ENCODE measurements at regions not wholly inside any gene's neighbourhood (a gene's known extent, or its start where the extent isn't known, plus 50 kb on each side); places are given as distances from the start of the nearest gene placed in this dataset.

DNA sequence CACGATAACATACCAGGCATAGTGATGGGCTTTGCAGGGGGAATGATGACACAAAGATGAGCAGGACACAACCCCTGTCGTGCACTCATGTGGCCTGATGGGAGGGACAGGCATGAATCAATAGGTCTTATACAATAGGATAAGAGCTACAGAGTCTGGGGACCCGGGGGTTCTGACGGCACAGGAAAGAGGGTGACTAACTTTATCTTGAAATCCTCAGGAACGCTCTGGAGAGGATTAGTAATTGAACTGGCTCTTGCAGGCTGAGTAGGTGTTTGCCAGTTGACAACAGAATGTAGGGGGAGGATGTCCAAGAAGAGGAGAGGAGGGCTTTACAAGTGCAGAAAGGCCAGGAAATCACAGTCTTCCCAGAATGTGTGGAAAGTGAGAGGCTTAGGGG is 219.9 kb upstream of the ECI2 start:
- DNase-seq (ENCODE audit: low spot score), result no peak

DNA sequence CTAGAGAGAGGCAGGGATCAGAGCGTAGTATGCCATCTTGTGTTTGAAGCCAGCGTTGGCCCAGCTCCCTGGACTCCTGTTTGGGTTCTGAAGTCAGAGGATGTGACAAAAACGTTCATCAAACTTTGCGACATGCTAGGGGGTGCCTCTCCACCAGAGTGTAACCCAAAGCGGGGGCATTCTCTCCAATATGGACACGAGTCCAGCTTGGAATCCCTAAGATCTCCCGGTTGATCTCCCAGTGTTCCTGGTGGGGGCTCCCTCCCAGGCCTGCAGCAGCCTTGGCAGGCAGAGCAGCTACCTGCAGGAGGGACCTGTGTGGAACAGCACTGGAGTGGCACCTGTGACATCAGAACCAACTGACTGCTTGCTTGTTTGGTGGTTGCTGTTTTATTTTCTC is 218.8 kb upstream of the ECI2 start:
- no peak for DNase-seq (ENCODE audit: low spot score)

DNA sequence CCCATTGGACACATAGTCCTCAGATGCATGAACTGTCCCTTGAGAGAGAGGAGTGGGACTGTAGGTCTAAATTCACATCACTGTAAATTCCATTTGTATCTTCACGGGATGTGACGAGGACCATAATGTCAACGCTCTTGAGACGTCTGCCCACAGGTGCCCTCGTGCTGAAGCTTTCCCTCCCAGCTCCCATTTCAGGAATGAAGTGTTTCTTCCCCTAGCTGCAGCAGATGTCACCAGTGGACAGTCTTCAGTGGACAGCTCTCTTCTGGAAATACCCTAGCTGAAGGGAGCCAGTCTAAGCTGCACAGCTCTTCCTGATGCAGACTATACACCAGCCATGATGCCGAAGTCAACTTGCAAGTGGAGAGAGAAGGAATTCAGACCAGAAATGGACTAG is 217.4 kb upstream of the ECI2 start:
- no peak for DNase-seq (ENCODE audit: low spot score)

DNA sequence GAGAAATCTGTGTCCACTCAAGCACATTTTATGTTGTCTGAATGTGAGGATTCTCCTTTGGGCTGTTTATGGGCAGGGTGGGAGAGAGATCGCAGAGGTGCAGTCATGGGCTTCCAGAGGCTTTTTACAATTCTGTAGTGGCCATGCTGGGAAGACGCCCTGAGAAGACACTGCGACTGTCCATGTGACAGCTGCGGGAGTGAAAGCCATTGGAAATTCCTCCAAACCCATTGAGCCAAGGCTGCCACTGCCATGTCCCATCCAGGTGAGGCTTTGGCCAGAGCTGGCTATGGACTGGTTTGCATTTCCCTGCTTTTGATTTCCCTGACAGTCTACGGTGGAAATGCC is 216.9 kb upstream of the ECI2 start:
- no peak for DNase-seq (ENCODE audit: low spot score)

DNA sequence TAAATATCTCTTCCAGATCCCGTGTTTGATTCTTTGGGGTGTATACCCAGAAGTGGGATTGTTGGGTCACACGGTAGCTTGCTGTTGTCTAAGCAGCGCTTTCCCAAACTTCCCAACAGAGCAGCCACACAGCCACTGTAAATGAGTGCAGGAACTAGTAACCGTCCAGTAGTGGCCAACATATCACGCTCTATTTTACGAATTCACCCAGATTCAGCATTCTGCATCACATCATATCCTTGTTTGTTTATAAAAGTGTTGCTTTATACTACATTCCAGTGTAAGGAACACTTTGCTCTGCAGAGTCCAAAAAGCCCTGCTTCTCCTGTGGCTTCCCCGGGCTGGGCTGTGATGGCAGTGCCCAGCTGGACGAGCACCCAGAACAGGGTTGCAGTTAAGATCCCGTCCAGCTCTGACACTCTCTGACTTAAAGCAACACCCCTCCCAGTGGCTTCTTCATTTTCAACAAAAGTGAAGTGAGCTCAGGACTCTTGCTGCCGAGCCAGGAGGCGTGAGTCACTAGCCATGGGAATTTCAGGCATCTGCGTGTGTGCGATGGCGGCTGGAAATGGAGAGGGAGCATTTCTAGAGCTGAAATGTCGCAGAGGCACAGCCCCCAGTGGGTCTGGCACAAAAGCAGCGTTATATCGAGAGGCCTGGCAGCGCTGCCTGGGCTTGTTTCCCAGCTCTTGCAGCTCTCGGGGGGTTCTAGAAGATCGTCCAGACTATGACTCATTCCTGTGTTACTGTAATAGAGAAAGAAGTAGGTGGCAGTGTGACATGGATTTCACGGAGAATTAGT is 216.3 kb upstream of the ECI2 start:
- DNase-seq (ENCODE audit: low spot score), result no peak

DNA sequence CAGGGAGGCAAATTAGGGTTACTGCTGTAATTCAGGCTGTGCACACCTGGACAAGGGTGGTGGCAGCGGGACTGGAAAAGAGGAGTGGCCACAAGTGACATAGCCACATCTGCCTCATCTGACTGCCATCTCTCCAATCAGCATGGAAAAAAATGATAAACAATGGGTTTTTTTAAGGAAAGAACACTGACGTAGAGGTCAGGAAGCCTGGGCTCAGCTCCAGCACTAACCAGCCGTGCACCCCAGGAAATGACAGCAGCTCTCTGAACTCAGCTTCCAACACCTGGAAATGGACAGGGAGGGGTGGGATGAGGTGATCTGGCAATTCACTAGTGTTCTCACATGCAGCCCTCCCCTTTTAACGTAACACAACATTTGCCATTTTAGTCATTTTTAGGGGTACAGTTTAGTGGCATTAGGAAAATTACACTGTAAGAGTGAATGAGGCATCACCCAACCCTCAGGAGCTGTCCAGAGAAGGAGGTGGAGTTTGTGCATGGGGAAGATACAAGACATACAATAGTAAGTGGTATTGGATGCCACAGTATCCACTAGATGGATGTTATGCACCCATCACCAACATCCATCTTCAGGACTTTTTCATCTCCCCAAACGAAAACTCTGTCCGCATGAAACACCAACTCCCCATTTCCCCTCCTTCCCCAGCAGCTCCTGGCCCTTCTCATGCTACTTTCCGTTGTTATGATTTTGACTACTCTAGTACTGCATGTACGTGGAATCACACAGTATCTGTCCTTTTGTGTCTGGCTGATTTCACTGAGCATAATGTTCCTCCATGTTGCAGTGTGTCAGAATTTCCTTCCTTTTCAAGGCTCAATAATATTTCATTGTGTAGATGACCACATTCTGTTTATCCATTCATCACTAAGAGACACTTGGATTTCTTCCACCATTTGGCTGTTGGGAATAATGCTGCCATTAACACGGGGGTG is 215.5 kb upstream of the ECI2 start:
- no peak for DNase-seq (ENCODE audit: low spot score)

DNA sequence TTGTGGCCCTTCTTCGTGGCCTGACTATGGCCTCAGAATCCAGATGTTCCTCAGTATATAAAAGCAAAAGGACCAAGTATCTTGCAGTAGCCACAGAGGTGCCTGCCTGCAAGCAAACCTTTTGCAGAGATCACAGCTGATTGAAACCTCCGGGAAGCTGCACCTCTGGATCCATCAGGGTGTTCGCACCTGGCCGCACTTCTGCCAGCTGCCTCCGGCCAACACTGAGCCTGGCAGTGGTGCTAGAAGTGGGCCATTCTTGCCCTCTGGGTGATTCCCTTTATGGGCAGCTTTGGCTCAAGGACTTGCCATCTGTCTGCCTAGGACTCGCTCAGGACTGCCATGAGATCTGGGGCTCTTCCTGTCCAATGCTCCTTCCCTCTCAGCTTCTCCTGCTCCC is 214.6 kb upstream of the ECI2 start:
- DNase-seq (ENCODE audit: low spot score), result no peak

DNA sequence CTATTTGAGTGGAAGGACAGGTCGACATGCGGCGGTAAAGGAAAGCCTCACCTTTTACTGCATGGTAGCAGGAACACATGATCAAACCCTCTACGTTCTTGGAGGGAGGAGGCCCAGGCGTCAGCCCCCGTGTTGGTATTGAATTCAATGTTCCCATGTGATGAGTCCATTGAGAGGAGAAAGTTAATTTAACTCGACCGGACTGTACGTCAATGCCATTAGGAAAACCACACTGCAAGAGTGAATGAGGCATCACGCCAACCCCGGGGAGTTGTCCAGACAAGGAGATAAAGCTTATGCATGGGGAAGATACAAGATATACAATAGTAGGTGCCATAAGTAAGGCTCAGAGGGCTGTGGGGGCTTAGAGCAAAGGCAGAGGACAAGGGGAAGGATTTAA is 213.9 kb upstream of the ECI2 start:
- no peak for DNase-seq (ENCODE audit: low spot score)

DNA sequence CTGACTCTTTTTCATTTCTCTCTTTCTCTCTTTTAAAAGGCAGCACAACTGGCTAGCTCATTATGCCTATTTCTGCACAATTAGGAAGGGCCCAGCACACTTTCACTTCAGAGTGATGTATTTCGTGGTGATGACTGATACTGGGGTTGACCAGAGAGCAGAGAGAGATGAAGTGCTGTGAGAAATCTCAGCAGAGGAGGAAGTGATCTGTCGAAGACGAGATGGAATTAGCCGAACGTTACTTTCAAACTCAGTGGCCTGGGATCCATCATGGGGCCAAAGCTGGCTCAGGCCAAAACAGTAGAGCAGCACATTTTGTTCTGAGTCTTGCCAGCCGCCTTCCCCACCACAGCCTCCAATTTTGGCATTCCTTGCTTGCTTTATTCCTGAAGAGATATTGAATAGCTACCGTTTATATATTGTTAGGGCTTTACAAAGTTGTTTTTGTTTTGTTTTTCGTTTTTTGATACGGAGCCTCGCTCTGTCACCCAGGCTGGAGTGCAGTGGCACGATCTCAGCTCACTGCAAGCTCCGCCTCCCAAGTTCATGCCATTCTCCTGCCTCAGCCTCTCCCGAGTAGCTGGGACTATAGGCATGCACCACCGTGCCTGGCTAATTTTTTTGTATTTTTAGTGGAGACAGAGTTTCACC is 213.2 kb upstream of the ECI2 start:
- DNase-seq (ENCODE audit: low spot score), result no peak

DNA sequence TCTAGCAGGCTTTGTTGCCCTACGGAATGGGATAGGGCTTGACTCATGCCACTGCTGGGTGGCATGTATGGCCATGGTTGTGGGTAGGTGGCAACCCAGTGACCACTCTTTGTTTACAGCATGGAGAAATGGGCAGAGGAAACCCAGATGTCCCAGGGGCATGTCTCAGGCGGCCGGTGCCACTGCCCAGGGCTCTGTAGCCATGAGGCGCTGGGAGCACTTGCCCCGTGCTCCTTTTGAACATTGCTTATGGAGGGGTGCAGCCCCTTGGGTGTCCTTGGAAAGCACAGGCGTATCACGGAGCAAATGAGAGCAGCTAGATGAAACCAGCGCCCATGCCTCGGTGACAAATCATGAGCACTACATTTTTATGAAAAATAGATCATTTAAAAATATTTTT is 212.5 kb upstream of the ECI2 start:
- DNase-seq (ENCODE audit: low spot score), result no peak

DNA sequence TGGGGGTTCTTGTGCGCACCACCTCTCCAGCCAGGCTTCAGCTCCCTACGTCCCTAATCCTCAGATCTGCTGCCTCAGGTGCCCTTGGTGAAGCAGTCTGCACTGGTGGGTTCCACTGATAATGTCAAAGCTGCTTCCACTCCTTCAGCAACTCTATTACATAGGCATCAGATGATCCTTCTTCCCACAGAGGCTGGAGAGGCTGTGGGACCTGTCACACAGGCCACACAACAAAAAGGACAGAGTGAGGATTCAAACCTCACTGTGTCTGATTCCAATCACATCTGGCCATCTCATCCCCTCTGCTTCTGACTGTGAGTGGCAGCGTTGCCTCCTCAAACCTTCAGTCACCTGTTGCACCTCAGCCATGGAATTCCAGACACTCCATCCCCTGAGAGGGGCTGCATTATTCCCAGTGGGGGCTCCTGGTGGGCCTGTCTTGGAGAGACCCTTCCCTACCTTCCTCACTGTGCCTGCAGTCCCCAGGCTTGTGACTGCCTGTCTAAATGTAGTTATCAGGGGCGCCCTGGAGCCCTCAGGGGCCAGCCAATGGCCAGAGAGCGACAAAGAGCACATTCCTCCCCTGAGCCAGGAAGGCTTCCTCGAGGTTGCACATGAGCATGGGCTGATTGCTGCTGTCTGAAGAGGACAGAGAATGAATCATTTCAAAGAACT is 211.4 kb upstream of the ECI2 start:
- DNase-seq (ENCODE audit: low spot score), result no peak

DNA sequence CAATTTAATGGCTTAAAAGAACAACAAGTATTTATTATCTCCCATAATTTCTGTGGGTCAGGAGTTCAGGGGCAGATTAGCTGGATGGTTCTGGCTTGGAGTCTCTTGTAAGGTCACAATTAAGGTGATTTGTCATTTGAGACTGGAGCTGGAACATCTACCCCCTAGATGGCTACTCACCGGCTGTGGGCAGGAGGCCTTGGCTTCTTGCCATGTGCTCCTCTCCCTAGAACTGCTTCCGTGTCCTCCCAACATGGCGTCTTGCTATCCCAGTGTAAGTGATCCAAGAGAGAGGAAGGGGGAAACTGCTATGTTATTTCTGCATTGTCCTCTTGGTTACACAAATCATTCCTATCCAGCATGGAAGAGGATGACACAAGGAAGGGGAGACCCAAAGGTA is 210.2 kb upstream of the ECI2 start:
- DNase-seq (ENCODE audit: low spot score), result no peak

DNA sequence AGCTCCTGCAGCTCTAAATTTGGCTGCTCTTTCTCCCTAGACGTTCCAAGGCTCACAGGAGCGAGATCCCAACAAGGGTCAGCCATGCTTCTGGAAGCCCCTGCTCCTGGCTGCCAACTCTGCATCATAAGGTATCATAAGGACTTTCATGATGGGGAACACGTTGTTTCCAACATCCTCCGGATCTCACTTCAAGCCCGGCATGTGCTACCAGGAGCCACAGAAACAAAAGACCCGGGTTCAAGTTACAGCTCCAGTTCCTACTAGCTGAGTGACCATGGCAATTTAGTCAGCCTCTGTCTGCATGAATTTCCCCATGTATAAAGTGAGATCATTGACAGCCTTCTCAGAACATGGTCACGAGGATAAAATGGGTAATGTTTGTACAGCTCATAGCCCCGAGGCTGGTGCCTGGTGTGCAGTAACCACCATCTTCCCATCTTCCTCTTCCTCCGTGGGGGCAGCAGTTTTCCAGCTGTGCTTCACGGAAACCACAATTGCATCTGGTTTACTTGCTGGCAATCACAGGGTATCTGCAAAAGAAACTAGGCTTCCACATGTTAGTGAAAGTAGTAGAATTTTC is 209.0 kb upstream of the ECI2 start:
- DNase-seq (ENCODE audit: low spot score), result no peak

DNA sequence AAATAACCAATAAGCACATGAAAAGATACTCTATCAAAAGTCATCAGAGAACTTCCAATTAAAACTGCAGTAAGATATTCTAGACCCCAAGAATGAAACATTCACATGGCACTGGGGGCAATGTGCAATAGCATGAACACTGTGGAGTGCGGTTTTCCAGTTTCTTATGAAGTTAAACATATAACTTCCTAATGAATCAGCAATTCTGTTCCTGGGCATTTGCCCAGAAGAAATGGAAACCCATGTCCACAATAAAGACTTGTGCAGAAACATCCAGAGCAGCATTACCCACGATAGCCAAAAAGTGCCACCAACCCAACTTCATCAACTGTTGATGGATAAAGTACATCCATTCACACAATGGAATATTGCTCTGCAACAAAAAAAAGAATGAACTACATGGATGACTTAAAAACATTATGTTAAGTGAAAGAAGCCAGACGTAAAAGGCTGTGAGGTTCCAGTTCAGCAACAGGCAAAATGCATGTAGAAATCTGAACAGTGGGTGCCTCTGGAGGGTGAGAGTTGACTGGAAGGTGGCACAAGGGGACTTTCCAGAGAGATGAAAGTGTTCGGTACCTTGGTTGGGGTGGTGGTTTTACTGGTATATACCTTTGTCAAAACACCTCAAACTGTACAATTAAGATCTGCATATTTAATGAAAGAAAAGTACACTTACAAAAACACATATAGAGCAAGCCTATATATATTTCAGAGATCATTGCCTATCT is 207.2 kb upstream of the ECI2 start:
- no peak for DNase-seq (ENCODE audit: low spot score)

DNA sequence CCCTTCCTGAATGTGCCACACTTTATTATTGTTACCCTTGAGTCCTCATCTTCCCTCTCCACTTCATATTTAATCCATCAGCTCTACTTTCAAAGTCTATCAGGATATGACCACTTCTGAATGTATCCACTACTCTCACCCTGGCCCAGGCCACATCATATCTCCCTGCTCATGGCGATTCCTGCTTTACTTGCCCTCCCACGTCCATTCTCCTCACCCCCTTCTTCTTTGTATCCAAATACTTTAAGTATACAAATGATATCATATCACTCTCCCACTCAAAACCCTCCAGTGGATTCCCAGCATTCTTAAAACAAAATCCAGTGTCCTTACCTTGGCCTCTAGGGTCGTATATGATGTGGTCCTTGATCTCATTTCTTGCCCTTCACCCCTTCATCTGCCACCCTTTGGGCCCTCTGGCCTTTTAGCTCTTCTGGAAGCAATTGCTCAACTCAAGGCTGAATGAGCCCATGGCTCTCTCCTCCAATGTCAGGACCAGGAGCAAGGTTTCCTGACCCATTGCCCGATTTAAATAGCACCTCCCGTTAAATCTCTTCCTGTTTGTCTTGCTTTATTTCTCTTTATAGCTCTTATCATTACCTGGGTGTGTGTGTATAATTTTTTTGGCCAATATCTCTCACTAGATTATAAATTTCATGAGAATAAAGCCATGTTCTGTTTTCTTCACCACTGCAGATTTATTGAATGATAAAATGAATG is 205.9 kb upstream of the ECI2 start:
- no peak for DNase-seq (ENCODE audit: low spot score)

DNA sequence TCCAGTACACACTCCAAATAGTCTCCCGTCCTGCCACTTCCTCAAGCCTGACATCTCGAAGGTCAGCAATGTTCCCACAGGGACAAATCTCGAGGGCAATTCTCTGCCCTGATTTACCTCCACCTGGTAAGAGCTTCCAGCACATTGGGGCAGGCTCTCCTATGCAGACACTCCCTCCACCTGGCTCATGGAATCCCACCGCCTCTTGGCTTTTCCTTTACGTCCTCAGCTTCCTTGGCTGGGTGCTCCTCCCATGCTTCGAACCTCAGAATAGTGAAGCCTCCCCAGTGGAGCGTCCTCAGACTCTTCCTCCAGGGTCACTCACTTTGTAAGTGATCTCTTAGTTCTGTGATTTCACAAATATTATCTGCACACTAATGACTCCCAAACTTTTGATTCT is 205.2 kb upstream of the ECI2 start:
- no peak for DNase-seq (ENCODE audit: low spot score)

DNA sequence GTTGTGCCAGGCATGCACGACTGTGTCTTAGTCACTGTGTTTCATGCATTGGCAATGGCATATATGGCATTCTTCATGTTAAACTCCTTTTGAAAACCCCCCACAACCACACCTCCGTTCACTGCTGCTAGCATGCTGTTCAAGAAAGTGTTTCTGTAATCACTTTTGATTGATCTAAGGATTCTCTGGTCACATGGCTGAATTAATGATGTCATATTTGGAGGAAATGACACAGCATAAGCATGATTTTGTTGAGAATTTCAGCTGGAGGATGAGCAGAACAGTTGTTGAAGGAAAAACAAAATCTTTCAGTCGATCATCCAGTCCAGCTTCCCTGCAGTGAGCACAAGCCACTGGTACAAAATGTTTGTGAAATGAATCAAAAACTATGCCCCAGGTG is 203.5 kb upstream of the ECI2 start:
- no peak for DNase-seq (ENCODE audit: low spot score)

DNA sequence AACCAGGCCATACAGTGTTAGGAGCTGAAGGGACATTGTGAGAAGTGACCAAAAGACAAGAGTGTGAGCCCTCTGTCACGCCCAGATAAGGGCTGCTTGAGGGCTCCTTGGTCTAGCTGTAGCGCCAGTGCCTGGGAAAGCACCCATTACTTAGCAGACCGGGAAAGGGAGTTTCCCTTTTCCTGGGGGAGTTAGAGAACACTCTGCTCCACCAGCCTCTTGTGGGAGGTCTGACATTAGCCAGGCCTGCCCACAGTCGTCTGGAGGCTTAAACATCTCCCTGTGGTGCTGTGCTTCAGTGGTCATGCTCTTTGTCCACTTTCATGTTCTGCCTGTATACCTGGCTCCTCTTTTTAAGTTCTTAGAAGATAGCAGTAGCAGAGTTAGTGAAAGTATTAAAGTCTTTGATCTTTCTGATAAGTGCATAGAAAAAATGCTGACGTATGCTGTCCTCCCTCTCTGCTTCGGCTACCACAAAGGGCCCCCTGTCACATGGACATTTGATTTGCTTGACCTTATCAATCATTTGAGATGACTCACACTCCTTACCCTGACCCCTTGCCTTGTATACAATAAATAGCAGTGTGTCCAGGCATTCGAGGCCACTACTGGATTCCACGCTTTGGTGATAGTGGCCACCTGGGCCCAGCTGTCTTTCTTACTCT is 201.5 kb upstream of the ECI2 start:
- DNase-seq (ENCODE audit: low spot score), result no peak

DNA sequence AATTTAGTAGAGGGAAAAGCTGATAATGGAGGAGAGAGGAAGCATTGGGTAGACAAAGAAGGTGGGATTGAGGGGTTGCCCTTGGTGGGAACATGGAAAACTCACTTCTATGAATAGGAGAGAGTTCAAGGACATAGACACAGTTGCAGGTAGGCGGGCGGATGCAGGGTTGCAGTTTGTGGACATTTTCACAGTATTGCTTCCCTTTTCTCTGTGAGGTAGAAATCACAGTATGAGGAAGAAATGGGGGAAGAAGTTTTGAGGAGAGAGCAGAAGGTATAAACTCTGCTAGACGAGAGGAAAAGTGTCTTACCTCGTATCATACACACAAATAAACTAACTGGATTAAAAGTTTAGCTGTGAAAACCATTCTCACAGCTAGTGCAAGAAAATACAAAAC is 200.7 kb upstream of the ECI2 start:
- no peak for DNase-seq (ENCODE audit: low spot score)

Measured in SK-N-DZ (cell line).